GM12873 (cell line): ENCODE measurements at regions not wholly inside any gene's neighbourhood (a gene's known extent, or its start where the extent isn't known, plus 50 kb on each side); places are given as distances from the start of the nearest gene placed in this dataset.

Experiments
- TF ChIP-seq, protein P1 (sequence below): IDR thresholded peaks from 2 replicates; pipeline ENCODE4 v1.5.1; 2012; ENCODE audit warnings: low read depth, mild to moderate bottlenecking, moderate library complexity, low read length, control low read depth; ENCODE audit not compliant: insufficient read depth; ENCODE audit errors: missing control alignments

DNA sequence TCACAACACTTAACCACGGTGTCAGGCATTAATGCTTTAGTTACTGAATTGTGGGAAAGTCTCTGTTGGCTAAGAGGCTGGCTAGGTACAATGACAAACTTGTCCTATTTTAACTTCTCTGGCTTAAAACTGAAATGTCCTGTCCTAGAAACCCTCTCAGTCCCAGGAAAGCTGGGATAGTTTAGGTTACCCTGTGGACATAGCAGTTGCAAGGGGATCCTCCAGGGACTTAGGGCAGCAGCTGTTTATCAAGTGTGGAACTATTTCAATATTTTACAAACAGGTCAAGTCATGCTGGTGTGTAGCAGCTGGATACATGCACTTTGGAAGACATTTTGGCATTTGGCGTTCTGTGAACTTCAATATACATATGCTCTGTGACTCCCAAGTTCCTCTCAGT lies 95.0 kb upstream of the ARRDC3 start:
- TF ChIP-seq, protein P1, sequence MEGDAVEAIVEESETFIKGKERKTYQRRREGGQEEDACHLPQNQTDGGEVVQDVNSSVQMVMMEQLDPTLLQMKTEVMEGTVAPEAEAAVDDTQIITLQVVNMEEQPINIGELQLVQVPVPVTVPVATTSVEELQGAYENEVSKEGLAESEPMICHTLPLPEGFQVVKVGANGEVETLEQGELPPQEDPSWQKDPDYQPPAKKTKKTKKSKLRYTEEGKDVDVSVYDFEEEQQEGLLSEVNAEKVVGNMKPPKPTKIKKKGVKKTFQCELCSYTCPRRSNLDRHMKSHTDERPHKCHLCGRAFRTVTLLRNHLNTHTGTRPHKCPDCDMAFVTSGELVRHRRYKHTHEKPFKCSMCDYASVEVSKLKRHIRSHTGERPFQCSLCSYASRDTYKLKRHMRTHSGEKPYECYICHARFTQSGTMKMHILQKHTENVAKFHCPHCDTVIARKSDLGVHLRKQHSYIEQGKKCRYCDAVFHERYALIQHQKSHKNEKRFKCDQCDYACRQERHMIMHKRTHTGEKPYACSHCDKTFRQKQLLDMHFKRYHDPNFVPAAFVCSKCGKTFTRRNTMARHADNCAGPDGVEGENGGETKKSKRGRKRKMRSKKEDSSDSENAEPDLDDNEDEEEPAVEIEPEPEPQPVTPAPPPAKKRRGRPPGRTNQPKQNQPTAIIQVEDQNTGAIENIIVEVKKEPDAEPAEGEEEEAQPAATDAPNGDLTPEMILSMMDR, result no peak

- TF ChIP-seq, protein P1, result no peak
Measured at GRCh38 chr5:91477408-91477807, 94.3 kb upstream of the ARRDC3 start.

GRCh38 chr5:91474201-91474600 lies 91.1 kb upstream of the ARRDC3 start:
- TF ChIP-seq, protein P1, result no peak

- TF ChIP-seq, protein P1, result no peak
Measured at GRCh38 chr5:91472631-91473030, 89.5 kb upstream of the ARRDC3 start.

DNA sequence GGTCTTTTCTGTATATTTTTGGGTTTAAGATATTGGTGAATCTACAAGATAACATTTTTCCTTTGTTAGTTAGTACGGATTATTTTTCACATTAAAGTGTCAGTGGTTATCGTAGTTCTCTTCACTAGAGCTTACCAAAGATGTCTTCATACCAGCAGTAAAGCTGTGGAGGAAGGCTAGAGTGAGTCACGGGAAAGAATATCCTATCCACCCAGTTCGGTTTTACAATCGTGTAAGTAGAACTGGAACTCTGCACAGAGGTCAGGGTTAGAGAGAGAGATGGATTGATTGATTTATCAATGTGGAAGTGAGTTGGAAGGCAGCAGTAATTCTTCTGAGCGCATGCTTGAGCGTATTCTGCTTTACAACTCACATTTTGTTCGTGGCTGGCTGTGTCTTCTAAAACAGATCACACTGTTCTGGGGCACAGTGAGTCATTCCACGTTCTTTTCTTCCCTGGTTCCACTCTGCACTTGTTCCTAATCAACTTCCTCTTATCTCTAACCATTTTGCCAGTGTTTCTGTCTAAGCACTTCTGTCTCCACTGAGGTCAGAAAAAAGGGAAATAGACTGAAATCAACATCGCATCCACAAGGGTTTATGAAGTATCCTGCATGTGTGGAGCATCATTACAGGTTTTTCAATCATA lies 86.5 kb upstream of the ARRDC3 start:
- TF ChIP-seq, protein P1, result no peak

GRCh38 chr5:91468651-91469422 lies 85.7 kb upstream of the ARRDC3 start:
- TF ChIP-seq, protein P1, result no peak

- TF ChIP-seq, protein P1, result no peak
Measured at GRCh38 chr5:91464886-91465646, 81.9 kb upstream of the ARRDC3 start.
